GM13977 (cell line): ENCODE measurements at regions not wholly inside any gene's neighbourhood (a gene's known extent, or its start where the extent isn't known, plus 50 kb on each side); places are given as distances from the start of the nearest gene placed in this dataset.

Source experiments
- DNase-seq: peaks from one replicate; pipeline ENCODE4 v3.0.0; 2012; ENCODE audit warnings: low spot score
- in situ Hi-C: fragments of 300-500 bp; cut with MboI; formaldehyde crosslinking; loops from one replicate; pipeline ENCODE4 v1.12.0; 2022; ENCODE audit warnings: low sequenced_read_pairs, low pct_unique_long_range_greater_than_20kb, mixed read lengths, inconsistent platforms; ENCODE audit not compliant: unreplicated experiment
- TF ChIP-seq, protein P1 (sequence below): IDR thresholded peaks from 2 replicates; pipeline ENCODE4 v1.5.1; 2012; ENCODE audit warnings: mild to moderate bottlenecking, control low read depth; ENCODE audit not compliant: insufficient read depth; ENCODE audit errors: extremely low read depth, missing control alignments

DNA sequence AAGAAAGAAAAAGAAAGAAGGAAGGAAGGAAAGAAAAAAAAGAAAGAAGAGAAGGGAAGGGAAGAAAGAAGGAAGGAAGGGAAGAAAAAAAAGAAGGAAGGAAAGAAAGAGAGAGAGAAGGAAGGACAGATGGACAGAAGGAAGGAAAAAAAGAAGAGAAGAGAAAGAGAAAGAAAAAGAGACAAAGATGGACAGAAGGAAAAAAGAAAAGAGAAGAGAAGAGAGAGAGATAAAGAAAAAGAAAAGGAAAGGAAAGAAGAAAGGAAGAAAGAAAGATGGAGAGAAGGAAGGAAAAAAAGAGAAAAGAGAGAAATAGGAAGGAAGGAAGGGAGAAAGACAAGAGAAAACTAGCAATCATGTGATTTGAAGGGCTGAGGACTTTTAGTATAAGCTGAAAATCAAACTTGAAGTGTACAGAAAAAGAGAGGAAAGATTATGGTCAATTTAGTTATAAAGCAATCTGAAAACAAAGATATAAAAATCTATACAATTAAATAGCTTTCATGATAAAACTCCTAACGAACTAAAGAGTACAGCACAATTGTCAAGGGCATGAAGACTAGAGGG, 115.3 kb downstream of the LTN1 start:
- TF ChIP-seq, protein P1, sequence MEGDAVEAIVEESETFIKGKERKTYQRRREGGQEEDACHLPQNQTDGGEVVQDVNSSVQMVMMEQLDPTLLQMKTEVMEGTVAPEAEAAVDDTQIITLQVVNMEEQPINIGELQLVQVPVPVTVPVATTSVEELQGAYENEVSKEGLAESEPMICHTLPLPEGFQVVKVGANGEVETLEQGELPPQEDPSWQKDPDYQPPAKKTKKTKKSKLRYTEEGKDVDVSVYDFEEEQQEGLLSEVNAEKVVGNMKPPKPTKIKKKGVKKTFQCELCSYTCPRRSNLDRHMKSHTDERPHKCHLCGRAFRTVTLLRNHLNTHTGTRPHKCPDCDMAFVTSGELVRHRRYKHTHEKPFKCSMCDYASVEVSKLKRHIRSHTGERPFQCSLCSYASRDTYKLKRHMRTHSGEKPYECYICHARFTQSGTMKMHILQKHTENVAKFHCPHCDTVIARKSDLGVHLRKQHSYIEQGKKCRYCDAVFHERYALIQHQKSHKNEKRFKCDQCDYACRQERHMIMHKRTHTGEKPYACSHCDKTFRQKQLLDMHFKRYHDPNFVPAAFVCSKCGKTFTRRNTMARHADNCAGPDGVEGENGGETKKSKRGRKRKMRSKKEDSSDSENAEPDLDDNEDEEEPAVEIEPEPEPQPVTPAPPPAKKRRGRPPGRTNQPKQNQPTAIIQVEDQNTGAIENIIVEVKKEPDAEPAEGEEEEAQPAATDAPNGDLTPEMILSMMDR, result no peak
- in situ Hi-C loops, result no loop called here
- DNase-seq, result no peak

DNA sequence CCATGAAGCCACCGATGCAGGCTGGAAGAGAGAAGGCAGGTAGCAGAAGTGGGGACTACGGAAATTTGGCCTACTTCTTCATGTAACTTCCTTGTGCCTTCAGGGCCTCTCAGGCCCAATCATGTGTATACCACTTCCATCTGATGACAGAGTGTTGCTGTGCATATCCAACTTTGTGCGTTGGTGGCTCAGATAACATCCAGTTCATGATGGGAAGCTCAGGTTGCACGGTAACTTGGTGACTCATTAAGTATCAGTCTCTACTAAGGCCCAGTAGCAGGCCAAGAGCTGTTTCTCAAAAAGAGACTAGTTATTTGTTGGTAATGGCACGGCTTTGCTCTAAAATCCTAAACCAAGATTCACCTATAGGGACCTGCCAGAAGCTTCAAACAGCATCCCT, 117.6 kb downstream of the LTN1 start:
- TF ChIP-seq, protein P1, result no peak
- in situ Hi-C loops, result no loop called here
- no peak for DNase-seq

DNA sequence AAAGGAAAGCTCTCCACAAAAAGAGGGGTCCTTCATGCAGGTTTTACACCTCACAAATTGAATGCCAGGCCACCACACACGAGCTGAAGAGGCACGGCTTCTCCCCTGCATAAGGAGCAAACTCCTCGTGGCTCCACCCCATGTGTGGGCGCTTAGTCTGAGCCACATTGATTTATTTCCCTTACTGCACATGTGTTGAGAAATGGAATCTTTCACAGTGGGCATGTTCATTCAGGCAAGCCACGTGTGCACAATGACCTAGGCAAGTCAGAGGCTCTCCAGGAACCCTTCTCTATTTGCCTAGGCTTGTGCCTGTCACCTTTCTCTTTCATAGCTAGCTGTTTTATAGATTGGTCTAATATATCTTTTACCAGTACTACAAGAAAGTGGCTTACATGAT, 120.5 kb downstream of the LTN1 start:
- in situ Hi-C loops, result no loop called here
- DNase-seq, result no peak
- TF ChIP-seq, protein P1, result no peak

DNA sequence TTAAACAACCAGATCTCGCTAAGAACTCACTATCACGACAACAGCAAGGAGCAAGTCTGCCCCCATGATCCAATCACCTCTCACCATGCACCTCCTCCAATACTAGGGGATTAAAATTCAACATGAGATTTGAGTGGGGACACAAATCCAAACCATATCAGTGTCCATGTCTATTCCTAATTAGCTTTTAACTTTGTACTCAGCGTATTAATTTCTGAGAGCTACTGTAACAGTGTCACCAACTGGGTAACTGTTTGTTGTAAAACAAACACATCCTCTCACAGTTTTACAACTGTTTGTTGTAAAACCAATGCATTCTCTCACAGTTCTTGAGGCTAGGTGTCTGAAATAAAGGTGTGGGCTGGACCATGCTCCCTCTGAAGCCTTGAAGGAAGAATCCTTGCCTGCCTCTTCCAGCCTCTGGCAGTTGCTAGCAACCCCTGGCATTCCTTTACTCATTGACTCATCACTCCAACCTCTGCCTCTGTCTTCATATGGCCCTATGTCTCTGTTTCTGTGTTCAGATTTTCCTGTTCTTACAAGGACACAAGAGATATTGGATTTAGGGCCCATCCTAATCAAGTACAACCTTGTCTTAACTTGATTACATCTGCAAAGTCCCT, 121.2 kb downstream of the LTN1 start:
- in situ Hi-C loops, result no loop called here
- TF ChIP-seq, protein P1, result no peak
- DNase-seq, result no peak

DNA sequence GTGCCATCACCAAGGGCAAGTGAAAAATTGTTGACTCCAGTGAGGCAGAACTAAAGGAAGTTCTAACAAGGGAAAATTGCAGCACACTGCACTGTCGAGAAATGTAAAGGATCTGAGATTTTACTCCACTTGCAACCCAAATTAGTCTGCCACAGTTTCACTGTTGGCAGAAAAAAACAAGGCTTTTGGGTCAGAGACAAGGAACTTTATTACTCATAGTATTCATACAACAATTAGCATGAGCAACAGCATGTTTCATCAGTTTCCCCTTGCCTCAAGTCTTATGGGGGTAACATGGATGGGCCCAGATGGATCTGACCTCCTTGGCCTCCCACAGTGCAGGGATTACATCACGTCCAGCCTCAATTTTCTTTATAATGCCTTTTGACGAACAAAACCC, 125.3 kb downstream of the LTN1 start:
- no peak for DNase-seq
- in situ Hi-C loops, result no loop called here
- TF ChIP-seq, protein P1, result no peak

DNA sequence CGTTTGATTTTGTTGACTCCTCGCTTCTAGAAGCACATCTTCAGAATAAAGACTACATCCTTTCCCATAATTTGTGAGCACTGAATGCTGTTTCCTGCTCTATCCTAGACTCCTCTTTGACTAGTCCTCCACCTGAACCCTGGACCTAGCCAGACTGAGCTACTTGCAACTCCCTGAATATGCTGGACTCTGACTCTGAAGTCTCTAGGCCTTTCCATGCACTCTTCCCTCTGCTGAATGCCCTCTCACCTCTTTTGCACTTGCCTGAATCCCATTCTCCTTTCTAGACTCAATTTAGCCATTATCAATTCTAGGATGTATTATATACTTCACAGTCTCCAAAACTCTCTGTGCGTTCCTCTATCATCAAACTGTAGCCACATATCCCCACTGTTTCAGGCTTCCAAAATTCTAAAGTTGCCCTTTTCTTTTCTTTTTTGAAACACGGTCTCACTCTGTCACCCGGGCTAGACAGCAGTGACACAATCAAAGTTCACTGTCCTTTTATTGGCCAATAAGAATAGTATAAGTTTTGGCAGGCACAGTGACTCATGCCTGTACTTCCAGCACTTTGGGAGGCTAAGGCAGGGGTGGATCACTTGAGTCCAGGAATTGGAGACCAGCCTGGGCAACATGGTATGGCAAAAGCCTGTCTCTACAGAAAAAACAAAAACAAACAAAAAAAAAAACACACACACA, 127.0 kb downstream of the LTN1 start:
- in situ Hi-C loops, result no loop called here
- DNase-seq, result no peak
- TF ChIP-seq, protein P1, result no peak
